IPS DF 19.7 (cell line): ENCODE measurements at regions not wholly inside any gene's neighbourhood (a gene's known extent, or its start where the extent isn't known, plus 50 kb on each side); places are given as distances from the start of the nearest gene placed in this dataset.
"Not testable (repeated sequence)": the region's sequence is repeated elsewhere in the genome, so short reads cannot be mapped to it uniquely, and the experiment has no call there.

Experiments used
- DNase-seq: peaks from one replicate; pipeline ENCODE4 v3.0.0-alpha.2; 2013; ENCODE audit warnings: low read depth, low spot score

GRCh38 chr4:156109943-156110900, 156.6 kb upstream of the CTSO start:
- DNase-seq = no peak

DNA sequence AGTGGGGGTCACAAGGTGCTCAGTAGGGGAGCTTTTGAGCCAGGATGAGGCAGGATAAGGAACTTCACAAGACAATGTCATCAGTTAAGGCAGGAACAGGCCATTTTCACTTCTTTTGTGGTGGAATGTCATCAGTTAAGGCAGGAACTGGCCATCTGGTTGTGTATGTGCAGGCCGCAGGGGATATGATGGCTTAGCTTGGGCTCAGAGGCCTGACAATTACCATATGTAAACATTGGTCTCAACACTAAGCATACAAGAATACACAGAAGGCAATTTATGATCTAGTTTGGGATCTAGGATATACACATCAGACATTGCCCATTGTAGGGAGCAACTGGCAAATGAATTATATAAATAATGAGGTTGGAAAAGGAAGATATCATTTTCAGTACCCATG, 155.4 kb upstream of the CTSO start:
- DNase-seq = not testable (repeated sequence)

DNA sequence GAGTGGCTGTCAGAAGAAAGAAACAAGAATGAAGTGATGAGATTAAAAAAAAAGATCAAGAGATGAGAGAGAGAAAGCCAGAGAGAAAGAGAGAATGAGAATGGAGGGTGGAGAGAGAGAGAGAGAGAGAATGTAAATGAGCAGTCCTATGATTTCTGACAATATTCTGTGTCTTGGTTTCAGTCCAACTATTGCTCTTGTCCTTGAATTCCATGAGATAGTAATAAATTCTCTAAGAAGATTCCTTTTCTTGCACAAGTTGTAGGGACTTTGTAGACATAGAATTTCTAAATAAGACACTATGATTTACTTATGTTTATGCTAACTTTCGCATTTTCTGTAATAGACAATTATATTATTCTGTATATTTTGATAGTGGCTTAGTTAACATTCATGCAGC, 149.6 kb upstream of the CTSO start:
- DNase-seq = no peak

- no peak for DNase-seq
Measured at GRCh38 chr4:156102411-156102810, 148.7 kb upstream of the CTSO start.

GRCh38 chr4:156101571-156101970, 147.9 kb upstream of the CTSO start:
- DNase-seq = no peak

DNA sequence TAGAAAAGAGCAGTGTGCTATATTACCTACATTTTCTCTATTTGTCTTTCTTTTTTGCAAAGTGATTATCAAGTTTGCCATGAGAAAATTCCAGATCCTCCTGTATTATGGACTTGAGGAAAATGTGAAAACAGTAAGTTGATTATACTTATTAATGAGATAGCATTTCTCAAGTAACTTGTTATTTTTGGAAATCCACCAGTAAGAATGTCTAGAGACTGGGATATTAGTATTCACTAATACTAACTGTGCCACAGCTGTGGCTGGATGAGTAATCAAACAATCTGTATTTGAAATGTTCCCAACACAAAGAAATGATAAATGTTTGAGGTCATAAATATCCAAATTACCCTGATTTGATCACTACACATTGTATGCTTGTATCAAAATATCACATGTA, 147.0 kb upstream of the CTSO start:
- DNase-seq = no peak

DNA sequence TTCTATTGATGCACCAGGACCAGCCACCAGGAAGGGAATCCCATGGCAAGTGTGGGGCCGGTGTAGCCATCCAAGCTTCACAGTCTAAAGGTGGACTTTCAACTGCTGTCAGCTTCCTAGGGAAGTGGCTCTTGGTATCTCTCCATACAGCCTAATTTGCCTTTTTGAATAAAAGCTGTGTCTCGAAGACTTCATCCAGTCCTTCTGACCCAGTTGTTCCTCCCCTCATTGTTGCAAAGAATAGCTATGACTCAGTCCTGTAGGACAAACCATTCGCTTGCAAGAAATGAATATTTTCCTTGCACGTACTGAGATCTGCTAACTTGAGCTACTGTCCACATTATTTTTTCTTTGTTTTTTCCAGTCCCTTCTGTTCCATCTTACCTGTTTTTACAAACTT, 145.1 kb upstream of the CTSO start:
- no peak for DNase-seq

DNA sequence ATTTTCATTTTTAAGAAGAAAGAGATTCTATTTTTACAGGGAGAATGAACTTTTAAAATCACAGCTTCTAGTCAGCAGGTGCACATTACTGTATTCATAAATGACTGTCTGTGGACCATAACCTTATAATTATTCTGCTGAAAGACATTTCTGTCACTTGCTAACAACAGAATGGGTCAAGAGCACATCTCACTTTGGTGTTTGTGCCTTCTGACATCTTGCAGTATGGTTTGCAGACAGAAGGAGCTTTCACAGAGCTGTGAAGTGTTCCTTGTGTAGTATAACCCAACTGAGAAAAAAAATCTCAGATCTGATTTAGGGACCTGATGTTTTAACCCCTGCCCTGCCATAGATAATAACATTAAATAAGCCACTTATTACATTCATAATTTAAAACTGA, 131.4 kb upstream of the CTSO start:
- DNase-seq = no peak

DNA sequence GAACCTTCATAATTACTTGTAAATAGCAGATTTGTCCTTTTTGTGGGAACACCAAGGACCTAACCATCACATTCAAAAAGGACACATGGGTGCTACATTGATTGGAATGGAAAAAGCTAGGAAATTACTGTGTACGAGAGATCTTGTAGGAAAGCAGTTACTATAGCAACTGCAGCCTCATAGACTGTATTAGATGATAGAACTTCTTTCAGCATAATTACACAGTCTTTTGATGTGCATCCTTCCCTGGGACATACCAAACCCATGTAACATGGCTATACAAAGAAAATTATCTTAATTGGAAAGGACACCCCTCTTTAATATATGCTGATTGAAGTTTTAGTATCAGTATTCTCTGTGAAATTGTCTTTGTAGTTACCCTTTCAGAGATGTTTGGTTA, 130.7 kb upstream of the CTSO start:
- no peak for DNase-seq

DNA sequence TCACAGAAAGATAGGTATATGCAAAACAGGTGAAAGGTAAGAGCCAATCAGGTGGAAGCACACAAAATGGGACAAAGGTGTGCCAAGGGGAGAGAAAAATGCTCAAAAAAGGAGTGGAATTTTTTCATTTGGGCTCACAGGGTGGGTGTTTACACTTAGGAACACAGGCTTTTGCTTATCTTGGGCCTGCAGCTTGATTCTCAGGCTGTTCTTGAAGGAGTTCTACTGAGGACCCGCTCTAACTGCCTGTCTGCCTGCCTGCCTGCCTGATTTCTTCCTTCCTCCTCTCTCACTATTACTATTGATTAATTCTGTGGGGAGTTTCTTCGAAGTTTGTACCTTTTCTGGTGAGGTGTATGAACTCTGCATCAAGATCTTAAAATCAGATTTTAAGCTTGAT, 120.3 kb upstream of the CTSO start:
- no peak for DNase-seq

- no peak for DNase-seq
Measured at GRCh38 chr4:156060661-156061060, 107.0 kb upstream of the CTSO start.

- DNase-seq = no peak
Measured at GRCh38 chr4:156053174-156053573, 99.5 kb upstream of the CTSO start.

- no peak for DNase-seq
Measured at GRCh38 chr4:156052116-156052515, 98.5 kb upstream of the CTSO start.

DNA sequence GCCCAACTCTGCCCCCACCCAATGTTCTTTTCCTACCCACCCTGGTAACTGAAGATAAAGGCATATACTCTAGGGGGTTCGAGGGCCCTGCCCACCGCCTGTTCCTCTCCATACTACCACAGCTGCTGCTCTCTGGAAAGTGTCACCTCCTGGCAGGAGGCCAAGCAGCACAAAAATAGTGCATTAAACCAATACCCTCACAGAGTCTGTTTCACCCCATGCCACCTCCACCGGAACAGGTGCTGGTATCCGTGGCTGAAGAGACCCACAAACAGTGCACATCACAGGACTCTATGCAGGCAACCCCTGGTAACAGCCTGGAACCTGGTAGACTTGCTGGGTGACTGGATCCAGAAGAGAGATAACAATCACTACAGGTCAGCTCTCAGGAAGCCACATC, 85.1 kb upstream of the CTSO start:
- DNase-seq = no peak

DNA sequence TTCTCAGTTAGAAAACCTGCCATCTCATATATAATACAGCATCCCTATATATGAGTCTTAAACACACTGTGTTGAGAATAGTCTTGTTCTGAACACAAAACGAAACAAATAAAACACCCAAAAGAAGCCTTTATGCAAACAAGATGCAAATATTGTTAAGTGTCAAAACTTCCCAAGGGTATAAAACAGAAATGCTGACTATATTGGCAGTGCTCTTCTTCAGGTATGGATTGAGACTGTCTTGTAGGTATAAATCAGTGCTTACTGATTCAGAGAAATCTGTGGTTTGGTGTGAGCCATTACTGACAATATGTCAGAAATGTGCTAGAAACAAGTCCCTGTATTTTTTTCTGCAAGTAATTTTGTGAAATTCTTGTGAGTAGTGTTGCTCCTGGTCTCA, 82.8 kb upstream of the CTSO start:
- DNase-seq = no peak

GRCh38 chr4:156029691-156030090, 76.0 kb upstream of the CTSO start:
- DNase-seq = no peak

GRCh38 chr4:156021298-156021697, 67.6 kb upstream of the CTSO start:
- DNase-seq = no peak

DNA sequence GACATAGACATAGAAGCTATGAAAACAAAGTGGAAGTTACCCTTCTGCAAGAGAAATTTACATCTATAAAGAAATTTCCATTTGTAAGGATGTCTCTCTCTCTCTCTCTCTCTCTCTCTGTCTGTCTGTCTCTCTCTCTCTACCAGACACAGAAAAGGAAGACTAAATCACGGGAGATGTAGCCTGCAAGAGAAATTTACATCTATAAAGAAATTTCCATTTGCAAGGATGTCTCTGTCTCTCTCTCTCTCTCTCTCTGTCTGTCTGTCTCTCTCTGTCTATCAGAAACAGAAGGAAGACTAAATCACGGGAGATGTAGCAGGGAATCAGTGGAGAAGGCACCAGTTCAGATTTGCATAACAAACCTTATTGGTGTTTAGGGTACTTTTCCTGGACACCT, 65.6 kb upstream of the CTSO start:
- DNase-seq = no peak

GRCh38 chr4:156018383-156018782, 64.7 kb upstream of the CTSO start:
- DNase-seq = no peak

DNA sequence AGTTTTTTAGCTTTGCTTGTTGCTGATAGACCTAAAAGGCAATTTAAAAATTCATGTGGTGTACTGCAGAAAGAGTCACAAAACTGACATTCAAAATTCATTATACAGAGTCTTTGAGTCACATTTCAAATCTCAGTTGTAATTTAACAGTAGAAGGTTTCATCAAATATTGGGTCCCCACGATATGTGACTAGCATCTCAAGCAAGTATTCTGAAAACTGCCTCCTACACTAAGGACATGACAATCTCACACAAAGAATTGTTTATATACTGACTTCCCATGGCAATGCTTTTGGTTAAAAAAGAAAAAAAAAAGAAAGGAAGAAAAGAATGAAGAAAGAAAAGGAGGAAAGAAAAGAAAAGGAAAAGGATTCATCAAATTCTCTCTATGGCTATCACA, 62.1 kb upstream of the CTSO start:
- DNase-seq = no peak

DNA sequence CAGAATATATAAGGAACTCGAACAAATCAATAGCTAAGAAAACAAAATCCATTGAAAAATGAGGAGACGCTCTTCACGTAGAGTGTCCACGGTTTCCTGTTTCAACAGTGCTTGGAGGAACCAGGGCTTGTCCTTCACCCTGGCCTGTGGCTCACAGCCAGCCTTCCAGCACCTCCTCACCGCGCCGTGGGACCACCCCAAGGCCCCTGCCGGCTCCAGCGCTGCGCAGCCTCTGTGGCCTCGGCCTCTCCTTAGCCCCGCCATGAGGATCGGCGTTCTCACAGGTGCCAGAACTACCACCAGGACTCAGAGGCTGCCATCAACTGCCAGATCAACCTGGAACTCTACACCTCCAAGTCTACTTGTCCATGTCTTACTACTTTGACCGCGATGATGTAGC, 52.5 kb upstream of the CTSO start:
- no peak for DNase-seq
